Muscle layer of duodenum (tissue), 2 donors: ENCODE measurements at regions not wholly inside any gene's neighbourhood (a gene's known extent, or its start where the extent isn't known, plus 50 kb on each side); places are given as distances from the start of the nearest gene placed in this dataset.

ENCODE experiments used
- H3K27ac ChIP-seq: one replicate; pipeline ENCODE4 v1.7.0; 2013; ENCODE audit warnings: mild to moderate bottlenecking, low read length
- H3K27me3 ChIP-seq: one replicate; pipeline ENCODE4 v1.7.0; 2013; ENCODE audit warnings: low read depth, mild to moderate bottlenecking, control low read depth, low read length
- H3K36me3 ChIP-seq, 2 donors: one replicate each; pipeline ENCODE4 v1.7.0; 2013; ENCODE audit warnings: low read length in 2 of 2, control low read depth in 1 of 2, mild to moderate bottlenecking in 1 of 2; ENCODE audit not compliant: insufficient read depth in 2 of 2, control insufficient read depth in 1 of 2
- H3K4me1 ChIP-seq, 2 donors: one replicate each; pipeline ENCODE4 v1.7.0; 2013; ENCODE audit warnings: low read length in 2 of 2, mild to moderate bottlenecking in 2 of 2, control low read depth in 1 of 2, moderate library complexity in 1 of 2; ENCODE audit not compliant: insufficient read depth in 2 of 2, control insufficient read depth in 1 of 2
- H3K4me3 ChIP-seq, 2 donors: one replicate each; pipeline ENCODE4 v1.7.0; 2013; ENCODE audit warnings: low read length in 2 of 2, low read depth in 1 of 2, mild to moderate bottlenecking in 1 of 2
- H3K9me3 ChIP-seq, 2 donors: one replicate each; pipeline ENCODE4 v1.7.0; 2013; ENCODE audit warnings: low read length in 2 of 2, control low read depth in 1 of 2, mild to moderate bottlenecking in 1 of 2; ENCODE audit not compliant: control insufficient read depth in 1 of 2
- donor health status: healthy.

- H3K4me3 ChIP-seq, result no peak overlapping the region
- H3K9me3 ChIP-seq, result no peaks in the 10 kb centered on the region
- no peaks in the 10 kb centered on the region for H3K4me1 ChIP-seq
- no peak overlapping the region for H3K27ac ChIP-seq
- H3K36me3 ChIP-seq, result no peaks in the 10 kb centered on the region
- no peaks in the 10 kb centered on the region for H3K27me3 ChIP-seq
Observed at GRCh38 chr4:41446391-41446790, 91.6 kb upstream of the LIMCH1 start.

GRCh38 chr4:41446981-41447725 is 90.8 kb upstream of the LIMCH1 start:
- H3K4me1 ChIP-seq, result no peaks in the 10 kb centered on the region
- H3K36me3 ChIP-seq, result no peaks in the 10 kb centered on the region
- no peak overlapping the region for H3K27ac ChIP-seq
- H3K9me3 ChIP-seq, result no peaks in the 10 kb centered on the region
- no peaks in the 10 kb centered on the region for H3K27me3 ChIP-seq
- H3K4me3 ChIP-seq, result no peak overlapping the region

- H3K4me1 ChIP-seq, result no peaks in the 10 kb centered on the region
- no peaks in the 10 kb centered on the region for H3K9me3 ChIP-seq
- H3K36me3 ChIP-seq, result no peaks in the 10 kb centered on the region
- no peaks in the 10 kb centered on the region for H3K27me3 ChIP-seq
- no peak overlapping the region for H3K27ac ChIP-seq
- no peak overlapping the region for H3K4me3 ChIP-seq
Observed at GRCh38 chr4:41448934-41449333, 89.0 kb upstream of the LIMCH1 start.

- Histone ChIP-seq H3K27me3 (no peaks in the 10 kb centered on the region), H3K27ac (no peak overlapping the region), H3K9me3 (no peaks in the 10 kb centered on the region), H3K4me3 (no peak overlapping the region), H3K4me1 (peaks cover 0 to 4% of the 10 kb centered on the region in 2 donors), H3K36me3 (no peaks in the 10 kb centered on the region)
Observed at GRCh38 chr4:41451961-41452360, 86.0 kb upstream of the LIMCH1 start.

GRCh38 chr4:41452484-41453225 is 85.3 kb upstream of the LIMCH1 start:
- Histone ChIP-seq H3K27ac (no peak overlapping the region), H3K9me3 (no peaks in the 10 kb centered on the region), H3K36me3 (no peaks in the 10 kb centered on the region), H3K27me3 (no peaks in the 10 kb centered on the region), H3K4me3 (no peak overlapping the region), H3K4me1 (peaks cover 0 to 4% of the 10 kb centered on the region in 2 donors)

GRCh38 chr4:41454423-41454822 is 83.5 kb upstream of the LIMCH1 start:
- no peaks in the 10 kb centered on the region for H3K9me3 ChIP-seq
- H3K4me3 ChIP-seq, result no peak overlapping the region
- H3K36me3 ChIP-seq, result no peaks in the 10 kb centered on the region
- no peak overlapping the region for H3K27ac ChIP-seq
- no peaks in the 10 kb centered on the region for H3K27me3 ChIP-seq
- peaks cover 0 to 4% of the 10 kb centered on the region in 2 donors for H3K4me1 ChIP-seq

- Histone ChIP-seq H3K4me3 (no peak overlapping the region), H3K9me3 (no peaks in the 10 kb centered on the region), H3K27ac (no peak overlapping the region), H3K36me3 (no peaks in the 10 kb centered on the region), H3K4me1 (peaks cover 0 to 4% of the 10 kb centered on the region in 2 donors), H3K27me3 (no peaks in the 10 kb centered on the region)
Observed at GRCh38 chr4:41455206-41455605, 82.8 kb upstream of the LIMCH1 start.

GRCh38 chr4:41456559-41457101 is 81.3 kb upstream of the LIMCH1 start:
- Histone ChIP-seq H3K27me3 (no peaks in the 10 kb centered on the region), H3K4me3 (no peak overlapping the region), H3K9me3 (no peaks in the 10 kb centered on the region), H3K4me1 (peaks cover 0 to 4% of the 10 kb centered on the region in 2 donors), H3K36me3 (no peaks in the 10 kb centered on the region), H3K27ac (no peak overlapping the region)

GRCh38 chr4:41458689-41459088 is 79.3 kb upstream of the LIMCH1 start:
- no peak overlapping the region for H3K27ac ChIP-seq
- H3K4me3 ChIP-seq, result no peak overlapping the region
- H3K27me3 ChIP-seq, result no peaks in the 10 kb centered on the region
- H3K36me3 ChIP-seq, result no peaks in the 10 kb centered on the region
- peaks cover 0 to 4% of the 10 kb centered on the region in 2 donors for H3K4me1 ChIP-seq
- no peaks in the 10 kb centered on the region for H3K9me3 ChIP-seq

GRCh38 chr4:41460641-41461040 is 77.3 kb upstream of the LIMCH1 start:
- H3K4me1 ChIP-seq, result peaks cover 0 to 4% of the 10 kb centered on the region in 2 donors
- H3K9me3 ChIP-seq, result no peaks in the 10 kb centered on the region
- H3K27ac ChIP-seq, result no peak overlapping the region
- H3K36me3 ChIP-seq, result no peaks in the 10 kb centered on the region
- no peaks in the 10 kb centered on the region for H3K27me3 ChIP-seq
- no peak overlapping the region for H3K4me3 ChIP-seq

- no peak overlapping the region for H3K4me3 ChIP-seq
- no peaks in the 10 kb centered on the region for H3K4me1 ChIP-seq
- no peaks in the 10 kb centered on the region for H3K9me3 ChIP-seq
- H3K27ac ChIP-seq, result no peak overlapping the region
- H3K27me3 ChIP-seq, result no peaks in the 10 kb centered on the region
- H3K36me3 ChIP-seq, result no peaks in the 10 kb centered on the region
Observed at GRCh38 chr4:41461780-41462307, 76.1 kb upstream of the LIMCH1 start.
